Inflammatory macrophage (primary cell): ENCODE measurements at regions not wholly inside any gene's neighbourhood (a gene's known extent, or its start where the extent isn't known, plus 50 kb on each side); places are given as distances from the start of the nearest gene placed in this dataset.
A peak's percentile ranks its signal among the peaks of the same experiment; 100 is the strongest.

Experiments
- DNase-seq, 2 donors: peaks; one replicate each; pipeline ENCODE4 v3.0.0-alpha.2; 2020 to 2022

DNA sequence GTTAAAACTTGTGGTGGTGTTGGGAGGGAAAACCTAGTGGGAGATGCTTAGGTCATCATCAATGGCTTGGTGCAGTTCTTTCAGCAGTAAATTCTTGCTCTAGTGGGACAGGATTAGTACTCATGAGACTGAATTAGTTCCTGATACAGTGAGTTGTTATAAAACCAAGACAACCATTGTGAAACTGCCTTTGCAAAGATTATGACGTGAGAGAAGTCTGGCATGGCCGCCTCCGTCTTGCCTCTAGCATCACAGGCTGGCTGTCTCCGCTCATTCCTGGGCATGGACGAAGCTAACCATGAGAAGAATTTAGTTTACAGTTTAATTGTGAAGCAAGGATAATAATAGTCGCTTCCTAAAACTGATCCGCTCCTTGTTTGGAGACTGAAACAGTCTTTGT lies 186.4 kb downstream of the KIF20B start:
- DNase-seq = peak; percentile 83 to 87

DNA sequence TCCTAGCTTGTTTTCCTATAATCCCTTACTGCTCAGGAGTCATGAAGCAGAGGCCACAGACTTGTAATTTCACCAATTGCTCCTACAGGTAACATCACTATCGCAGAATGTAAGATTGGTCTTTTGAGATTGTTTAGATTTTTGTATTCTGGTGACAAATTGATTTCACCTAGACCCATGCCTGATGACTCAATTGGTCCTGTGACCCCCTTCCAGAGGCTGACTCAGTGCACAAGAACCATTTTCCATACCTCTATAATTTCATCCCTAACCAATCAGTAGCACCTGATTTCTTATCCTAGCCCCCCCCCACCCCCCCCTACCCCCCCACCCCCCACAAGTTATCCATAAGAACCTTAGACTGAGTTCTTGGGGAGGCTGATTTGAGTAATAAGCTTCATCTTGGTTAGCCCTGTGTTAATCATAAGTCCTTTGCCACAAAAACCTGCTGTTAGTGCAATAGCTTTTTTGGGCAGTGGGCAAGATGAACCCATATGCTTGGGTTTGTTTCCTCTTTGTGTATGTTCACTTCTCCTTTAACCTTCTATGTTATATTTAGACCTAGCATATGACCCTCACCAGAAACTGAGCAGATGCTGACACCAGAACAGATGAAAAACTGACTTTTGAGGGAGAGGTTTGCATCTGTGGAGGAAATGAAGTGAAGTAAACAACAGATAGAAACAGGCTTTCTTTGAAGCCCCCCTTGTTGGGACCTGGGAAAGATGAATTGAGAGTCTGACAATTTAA lies 187.1 kb downstream of the KIF20B start:
- peak; percentile 86 to 87 for DNase-seq

DNA sequence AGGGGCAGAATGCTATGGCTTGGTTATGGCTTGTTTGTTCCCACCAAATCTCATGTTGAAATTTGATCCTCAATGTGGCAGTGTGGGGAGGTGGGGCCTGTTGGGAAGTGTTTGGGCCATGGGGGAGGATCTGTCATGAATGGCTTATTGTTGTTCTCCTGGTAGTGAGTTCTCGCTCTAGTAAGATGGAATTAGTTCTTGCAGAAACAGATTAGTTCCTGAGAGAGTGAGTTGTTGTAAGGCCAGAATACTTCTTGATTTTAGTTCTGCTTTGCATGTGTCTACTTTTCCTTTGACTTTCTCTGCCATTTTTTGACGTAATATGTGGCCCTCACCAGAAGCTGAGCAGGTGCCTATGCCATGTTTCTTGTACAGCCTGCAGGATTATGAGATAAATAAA lies 188.2 kb downstream of the KIF20B start:
- DNase-seq = peak; percentile 55 to 65

DNA sequence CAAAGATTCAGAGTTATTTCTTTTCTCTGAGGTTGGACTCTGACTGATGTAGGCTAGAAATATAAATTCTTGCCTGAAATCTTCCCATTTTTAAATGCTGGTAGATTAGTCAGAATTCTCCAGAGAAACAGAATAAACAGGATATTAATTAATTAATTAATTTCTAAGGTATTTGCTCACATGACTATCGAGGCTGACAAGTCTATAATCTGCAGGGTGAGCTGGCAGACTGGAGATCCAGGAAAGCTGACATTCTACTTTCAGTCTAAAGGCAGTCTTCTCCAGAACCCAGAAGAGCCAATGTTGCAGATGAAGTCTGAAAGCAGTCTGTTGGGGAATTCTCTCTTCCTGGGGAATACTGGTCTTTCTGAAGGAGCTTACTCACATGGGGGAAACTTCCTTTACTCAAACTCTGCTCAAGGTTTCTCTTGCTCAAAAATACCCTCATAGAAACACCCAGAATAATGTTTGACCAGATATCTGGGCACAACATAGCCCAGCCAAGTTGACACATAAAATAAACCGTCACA lies 189.7 kb downstream of the KIF20B start:
- no peak for DNase-seq

DNA sequence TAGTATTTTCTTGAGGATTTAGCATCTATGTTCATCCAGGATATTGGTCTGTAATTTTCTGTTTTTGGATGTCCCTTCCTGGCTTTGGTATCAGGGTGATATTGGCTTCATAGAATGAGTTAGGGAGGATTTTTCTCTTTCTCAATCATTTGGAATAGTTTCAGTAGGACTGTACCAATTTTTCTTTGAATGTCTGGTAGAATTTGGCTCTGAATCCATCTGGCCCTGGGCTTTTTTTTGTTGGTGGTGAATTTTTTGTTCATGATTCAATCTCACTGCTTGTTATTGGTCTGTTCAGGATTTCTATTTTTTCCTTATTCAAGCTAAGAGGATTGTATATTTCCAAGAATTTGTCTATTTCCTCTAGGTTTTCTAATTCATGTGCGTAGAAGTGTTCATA lies 192.7 kb downstream of the KIF20B start:
- no peak for DNase-seq

DNA sequence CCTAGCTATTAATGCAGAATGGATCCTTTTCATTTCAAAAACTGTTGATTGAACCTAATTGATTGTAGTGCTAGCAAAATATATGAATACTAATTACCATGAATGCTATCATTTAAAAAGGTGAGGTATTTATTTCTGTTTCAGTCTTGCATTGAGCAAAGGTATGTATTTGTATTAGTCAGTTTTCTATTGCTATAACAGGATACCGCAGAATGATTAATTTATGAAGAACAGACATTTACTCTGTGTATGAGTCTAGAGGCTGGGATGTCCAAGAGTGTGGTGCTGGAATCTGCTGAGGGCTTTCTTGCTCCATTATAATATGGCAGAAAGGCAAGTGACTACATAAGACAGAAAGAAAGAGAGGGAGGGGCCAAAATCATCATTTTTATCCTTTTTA lies 199.2 kb downstream of the KIF20B start:
- DNase-seq = no peak

DNA sequence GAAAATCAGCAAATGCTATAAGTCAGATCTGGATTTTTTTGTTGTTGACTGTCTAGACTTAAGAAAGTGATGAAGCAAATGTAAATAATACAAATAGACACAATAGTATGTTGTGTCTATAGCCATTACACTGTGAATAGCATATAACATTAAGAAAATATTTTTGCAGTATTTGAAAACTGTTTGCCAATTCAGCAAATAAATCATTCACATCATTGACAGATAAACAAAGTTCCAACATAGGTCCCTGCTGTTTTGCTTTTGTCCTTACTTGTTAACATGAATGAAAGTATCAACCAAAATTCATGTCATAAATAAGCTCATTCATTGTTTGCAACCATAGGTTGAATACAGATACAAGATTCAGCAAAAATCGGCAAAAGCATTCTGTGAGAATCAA lies 200.5 kb downstream of the KIF20B start:
- no peak for DNase-seq

DNA sequence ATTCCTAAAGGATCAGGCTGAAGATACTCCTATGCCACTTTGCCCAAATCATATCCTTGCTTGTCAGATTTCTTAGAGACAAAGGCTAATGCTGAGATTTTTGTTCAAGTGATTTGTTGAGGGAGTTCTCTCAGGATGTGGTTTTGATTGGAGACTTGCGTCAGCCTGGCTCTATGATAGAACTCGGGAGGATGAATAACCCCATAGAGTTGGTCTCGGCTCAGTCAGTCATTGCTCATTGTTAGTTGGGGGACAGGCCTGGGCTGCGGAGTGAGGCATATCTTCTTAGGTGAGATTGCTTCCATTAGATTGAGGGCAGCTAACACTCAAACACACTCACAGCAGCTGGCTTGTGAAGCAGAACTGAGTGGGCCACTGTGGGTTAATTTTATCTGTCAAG lies 203.4 kb downstream of the KIF20B start:
- no peak for DNase-seq

DNA sequence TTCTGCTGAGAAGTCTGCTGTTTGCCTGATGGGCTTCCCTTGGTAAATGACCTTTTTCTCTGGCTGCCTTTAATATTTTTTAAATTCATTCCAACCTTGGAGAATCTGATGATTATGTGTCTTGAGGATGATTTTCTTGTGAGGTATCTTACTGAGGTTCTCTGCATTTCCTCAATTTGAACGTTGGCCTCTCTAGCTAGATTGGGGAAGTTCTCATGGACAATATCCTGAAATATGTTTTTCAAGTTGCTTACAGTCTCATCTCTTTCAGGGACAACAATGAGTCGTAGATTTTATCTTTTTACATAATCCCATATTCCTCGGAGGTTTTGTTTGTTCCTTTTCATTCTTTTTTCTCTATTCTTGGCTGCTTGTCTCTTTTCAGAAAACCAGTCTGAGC lies 208.4 kb downstream of the KIF20B start:
- peak; percentile 27 to 61 for DNase-seq

DNA sequence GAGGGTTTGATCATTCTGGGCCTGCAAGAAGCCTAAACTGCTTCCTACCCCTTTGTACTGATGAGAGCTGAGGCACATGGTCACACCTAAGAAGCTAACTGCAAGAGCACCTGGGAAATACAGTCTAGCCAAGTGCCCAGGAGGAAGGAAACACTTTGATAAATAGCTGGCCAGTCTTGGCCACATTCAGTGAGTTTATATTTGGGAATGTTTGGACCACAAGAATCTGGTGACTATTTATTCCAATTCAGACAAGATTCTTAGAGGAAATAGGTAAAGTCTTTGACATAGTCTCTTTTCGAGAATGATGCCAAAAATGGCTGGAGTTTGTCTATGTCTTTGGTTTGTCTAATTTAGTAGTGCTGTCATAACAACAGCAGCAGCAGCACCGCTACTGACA lies 213.6 kb downstream of the KIF20B start:
- DNase-seq = no peak

DNA sequence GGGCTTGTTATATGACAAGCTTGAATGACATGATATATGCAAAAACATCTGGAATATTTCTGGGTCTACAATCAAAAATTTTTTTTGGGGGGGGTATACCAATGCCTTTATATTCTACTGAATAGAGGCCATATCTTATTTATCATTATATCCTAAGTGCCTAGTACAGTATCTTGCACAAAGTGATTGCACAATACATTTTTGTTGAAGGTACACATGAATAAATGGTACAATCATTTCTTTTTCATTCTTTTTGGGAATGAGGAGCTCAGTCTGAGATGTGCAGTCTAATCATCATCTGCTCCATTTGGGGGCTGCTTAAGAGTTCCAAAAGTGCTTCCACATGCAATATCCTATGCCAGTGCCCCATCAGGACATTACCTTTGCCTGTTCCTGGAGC lies 214.6 kb downstream of the KIF20B start:
- no peak for DNase-seq

DNA sequence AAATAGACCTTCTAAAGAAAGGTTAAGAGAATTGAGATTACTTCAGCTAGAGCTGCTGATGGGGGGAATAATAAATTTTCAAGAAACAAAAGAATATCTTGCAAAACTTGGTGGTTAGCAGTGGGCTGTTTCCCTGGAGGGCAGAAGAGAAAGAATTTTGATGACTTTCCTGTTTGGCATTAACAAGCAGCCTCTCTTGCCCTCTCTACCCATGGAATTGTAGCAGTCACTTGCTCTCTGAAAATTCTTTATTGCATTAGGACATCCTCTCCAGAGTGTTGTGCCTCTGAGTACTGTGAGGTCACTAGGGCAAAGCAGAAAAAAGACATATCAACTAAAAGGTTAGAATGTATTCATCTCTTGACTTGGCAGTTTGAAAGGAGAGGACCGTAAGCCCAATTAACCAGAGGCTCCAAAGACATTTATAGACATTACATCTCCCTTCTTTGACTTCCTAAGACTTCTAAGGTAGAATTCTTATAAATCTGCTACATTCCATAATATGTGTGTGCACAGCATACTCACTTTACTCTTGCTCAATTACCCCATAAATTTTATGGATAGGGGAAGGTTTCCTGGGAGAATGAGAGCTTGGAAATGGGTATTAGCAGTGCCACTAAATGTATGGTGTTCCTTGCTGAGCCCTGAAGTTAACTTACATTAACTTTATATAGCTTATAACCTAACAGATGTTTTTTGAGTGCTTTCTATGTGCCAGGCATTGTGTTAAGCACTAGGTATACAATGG lies 215.3 kb downstream of the KIF20B start:
- DNase-seq = no peak

DNA sequence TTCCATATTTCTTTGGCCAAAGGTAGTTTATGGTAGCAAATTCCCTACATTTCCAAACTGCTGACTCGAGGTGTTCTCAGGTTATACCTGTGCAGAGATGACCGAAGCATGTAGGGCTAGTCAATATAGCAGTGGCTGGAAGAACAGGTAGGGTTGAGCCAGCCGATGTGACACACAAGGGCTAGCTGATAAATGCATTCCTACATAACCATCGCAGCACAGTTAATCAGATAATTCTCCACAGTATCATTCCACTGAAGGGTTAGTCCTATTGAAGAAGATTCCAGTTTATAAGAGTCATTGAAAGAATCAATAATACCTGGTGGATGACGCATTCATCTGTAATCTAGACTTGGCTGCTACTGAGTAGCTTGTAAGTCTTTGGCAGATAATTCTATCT lies 220.0 kb downstream of the KIF20B start:
- DNase-seq = no peak

DNA sequence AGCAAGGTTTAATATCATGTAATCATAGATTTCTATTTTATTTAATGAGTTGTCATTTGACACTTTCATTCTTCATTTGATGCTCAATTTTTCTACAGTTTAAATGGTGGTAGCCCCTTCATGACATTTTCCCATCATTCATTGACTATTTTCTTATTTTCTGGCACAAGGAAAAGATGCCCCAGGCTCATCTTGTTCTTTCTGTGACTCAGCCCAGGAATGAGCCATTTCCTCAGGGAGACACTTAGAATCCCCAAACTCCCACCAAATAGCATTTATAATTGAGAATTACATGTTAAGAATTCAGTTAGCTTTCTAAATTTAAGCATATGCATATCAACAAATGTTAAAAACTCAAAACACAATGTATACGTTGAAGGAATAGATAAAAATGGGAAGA lies 222.3 kb downstream of the KIF20B start:
- no peak for DNase-seq

DNA sequence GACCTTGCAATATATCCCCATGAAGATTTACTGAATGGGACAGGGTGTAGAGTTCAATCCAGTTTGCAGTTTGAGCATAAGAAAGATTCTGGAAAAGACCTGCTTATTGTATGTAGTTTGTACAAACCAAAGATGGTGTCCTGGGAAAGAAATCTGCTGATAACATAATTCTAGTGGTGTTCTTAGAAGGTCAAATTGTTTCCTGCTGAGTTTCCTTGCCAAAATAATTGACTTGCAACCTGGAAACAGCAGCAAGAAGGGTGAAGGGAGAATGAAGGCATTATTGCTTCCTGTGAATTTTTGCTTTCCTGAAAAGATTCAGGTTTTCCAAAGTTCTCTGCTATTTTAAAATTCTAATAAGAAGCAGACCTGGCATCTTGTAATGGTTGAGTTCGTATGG lies 222.9 kb downstream of the KIF20B start:
- no peak for DNase-seq

DNA sequence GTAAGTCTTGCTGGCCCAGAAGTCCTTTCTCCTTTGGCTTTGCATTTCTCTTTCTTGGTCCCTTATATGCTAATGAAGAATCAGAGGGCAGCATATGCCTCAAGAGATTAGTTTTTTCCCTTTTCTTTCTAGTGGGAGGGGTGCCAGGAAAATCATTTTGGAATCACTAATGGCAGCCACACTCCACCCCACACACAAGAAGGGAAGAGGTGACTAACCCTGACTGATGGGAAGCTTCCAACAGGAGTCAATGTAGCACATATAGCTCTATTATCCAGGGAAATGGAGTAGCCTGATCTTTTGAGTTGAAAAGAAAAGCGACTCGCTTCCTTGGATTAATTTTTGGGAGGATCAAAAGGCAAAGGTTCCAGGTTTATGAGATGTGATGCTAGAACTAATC lies 225.3 kb downstream of the KIF20B start:
- no peak for DNase-seq

DNA sequence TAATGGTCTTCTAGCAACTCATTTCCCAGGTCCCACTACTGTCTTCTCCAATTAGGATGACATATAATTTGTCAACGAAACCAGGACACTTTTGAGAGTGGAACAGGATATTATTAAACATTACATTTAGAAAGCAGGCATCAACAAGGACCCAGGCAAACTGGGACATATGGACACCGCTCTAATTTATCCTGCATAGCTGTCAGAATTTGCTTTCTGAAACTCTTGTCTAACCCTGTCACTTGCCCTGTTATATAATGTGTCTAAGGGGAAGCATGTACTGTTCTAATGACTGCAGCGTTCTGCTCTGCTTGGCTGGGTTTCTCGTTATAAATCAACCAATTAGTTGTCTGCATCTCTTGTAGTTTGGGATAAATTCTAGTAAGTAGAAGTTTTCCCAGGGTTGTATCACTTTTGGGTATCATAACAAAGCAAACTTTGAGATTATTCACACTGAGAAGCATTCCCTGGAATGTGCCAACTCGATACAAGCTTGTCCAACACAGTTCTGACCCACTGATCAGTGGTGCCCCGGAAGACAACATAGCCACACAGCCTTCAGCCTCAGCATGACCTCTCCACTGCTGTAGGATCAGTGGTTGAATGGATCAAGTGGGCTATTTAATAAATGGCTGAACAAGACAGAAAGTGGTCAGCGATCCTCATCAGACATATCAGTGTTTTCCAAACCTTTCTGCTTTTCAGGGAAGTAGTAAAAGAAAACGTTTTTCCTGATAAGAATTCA lies 228.1 kb downstream of the KIF20B start:
- DNase-seq = no peak

DNA sequence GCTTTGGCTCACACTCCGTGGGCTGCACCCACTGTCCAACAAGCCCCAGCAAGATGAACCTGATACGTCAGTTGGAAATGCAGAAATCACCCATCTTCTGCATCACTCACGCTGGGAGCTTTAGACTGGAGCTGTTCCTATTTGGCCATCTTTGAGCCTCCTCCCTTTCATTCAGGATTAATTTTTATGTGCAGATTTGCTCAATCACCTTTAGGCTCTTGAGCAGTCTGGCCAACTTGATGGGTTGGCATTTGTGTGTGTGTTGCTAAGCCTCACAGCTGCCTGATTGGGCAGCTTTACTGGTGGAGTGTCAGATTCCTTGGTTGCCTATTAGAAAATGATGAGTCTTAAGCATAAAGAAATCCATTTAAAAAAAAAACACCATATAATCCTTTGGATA lies 236.1 kb downstream of the KIF20B start:
- no peak for DNase-seq

DNA sequence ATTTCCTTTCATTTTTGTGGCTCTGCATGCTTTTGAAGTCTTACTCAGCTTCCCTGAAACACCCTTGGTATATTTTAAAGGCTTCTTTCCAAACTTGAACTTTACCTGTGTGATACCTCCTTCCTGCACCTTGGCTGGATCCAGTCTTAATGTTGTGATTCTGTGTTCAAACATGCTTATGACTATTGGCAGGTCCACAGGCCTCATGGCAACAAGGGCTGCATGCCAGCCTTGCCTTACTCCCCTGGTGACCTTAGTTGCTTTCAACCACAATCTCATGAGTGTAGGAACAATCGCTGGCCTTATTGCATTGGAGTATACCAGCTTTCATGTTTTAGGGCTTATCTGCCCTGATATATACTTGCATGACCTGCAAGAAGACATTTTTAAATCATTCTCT lies 238.7 kb downstream of the KIF20B start:
- no peak for DNase-seq

DNA sequence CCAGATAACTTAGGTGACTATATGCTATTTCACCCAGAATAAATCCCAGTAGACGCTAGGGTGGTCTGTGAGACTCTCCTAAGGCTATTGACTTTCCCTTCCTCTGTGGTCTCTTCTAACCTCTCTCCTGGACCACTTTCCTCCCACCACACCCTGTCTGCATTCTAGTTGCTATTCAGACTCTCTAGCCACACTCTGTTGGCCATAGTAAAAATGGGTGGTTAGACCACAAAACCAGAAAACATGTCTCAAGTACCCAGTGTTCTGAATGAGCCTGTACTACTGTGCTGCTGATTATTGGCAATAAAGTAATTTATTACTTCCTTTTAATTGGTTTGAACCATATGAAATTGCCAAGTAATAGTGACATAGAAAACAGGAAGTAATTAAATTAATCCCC lies 240.8 kb downstream of the KIF20B start:
- DNase-seq = no peak

DNA sequence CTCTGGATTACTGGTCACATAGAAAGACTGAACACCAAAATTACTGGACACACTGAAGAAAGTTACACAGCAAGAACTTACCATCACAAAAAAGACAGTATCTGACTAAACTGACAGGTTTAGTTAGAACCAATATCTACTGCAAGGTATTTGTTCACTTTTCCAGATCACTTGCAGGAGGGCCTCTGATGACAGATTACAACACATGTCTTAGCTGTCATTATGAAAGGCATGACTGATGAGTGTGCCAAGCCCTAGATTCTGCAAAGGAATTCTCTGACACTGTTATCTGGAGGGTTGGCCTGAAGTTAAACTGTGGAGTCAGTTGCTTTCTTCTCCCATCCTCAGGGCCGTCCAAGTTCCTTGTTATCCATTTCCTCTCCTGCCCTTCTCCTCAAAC lies 242.7 kb downstream of the KIF20B start:
- DNase-seq = no peak

DNA sequence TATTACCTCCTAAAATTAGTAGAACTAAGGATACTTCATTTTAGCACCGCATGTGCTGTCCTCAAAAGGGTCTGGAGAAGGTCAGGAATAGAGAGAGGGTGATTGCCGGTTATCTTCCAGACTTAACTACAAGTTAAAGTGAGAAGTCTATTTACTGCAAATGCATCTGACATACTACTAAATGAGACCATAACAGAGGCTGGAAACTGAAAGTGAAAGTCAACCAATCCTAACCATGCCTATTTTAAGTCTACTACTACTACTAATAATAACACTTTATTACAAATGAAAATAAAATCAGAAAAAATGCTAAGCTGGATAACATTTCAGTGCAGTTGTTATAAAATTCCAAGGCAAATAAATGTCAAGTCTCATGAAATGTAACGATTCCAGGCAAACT lies 244.7 kb downstream of the KIF20B start:
- no peak for DNase-seq

DNA sequence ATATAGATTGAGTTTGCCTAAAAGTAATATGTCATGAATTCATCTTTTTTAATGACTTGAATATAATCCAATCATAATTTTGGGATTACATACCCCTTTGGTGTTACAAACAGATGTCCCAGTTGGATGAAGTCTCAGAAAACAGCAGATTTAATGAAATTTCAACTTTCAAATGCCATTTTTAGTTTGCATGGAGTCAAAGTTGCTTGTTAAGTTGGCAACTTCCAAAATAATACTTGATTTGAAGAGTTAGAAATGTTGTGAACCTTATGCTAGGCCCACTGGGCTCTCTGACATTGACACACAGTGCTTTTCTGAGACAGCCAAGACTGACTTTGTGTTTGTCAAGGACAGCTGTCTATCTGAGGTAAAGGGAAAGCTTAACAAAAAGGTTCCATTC lies 248.1 kb downstream of the KIF20B start:
- no peak for DNase-seq

DNA sequence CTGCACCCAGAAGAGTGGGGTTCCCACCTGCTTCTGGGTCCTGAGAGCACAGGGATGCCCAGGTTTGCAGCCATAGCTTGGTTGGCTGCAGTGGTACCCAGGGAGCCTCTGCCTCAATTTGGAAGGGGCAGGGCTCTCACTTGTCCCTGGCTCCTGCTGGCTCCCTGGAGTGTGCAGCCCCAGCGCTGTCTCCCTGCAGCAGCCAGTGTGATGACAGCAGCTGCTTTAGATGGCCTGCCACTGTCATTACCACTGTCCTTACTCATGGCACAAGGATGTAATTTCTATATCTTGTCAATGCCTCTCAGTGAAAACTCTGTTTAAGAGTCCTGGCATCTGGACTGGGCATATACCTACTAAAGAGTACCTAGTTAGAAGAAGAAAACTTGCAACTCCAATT lies 250.9 kb downstream of the KIF20B start:
- DNase-seq = no peak
